ENCODE measurements at regions not wholly inside any gene's neighbourhood (a gene's known extent, or its start where the extent isn't known, plus 50 kb on each side); places are given as distances from the start of the nearest gene placed in this dataset.

- H3K4me3 ChIP-seq, result no peak overlapping the region
- H3K79me2 ChIP-seq, result no peaks in the 10 kb centered on the region
- WGBS (ENCODE audit: low lambda C conversion rate, missing lambda C conversion rate), result 90% methylated on average over 4 of the region's 4 CpGs
- H3K36me3 ChIP-seq (replicated peaks; ENCODE audit: insufficient read depth, low read depth), result no peaks in the 10 kb centered on the region
- no peak for DNase-seq (ENCODE audit: low spot score)
- peaks cover 14% of the 10 kb centered on the region for H3K4me1 ChIP-seq (ENCODE audit: insufficient read depth)
- no peak overlapping the region for H3K27ac ChIP-seq
- no peak overlapping the region for H2AFZ ChIP-seq
- no peak overlapping the region for H3K4me2 ChIP-seq
- no peaks in the 10 kb centered on the region for H3K27me3 ChIP-seq
- TF ChIP-seq EZH2phosphoT487 (IDR thresholded peaks at IDR 0.05; ENCODE audit: low read depth, severe bottlenecking, unreplicated experiment) (no peak), EZH2 (IDR thresholded peaks at IDR 0.05; ENCODE audit: borderline replicate concordance) (no peak), CTCF (IDR thresholded peaks at IDR 0.05; ENCODE audit: poor library complexity) (no peak)
- H4K20me1 ChIP-seq (ENCODE audit: insufficient read depth, poor library complexity, severe bottlenecking), result no peaks in the 10 kb centered on the region
- no peaks in the 10 kb centered on the region for H3K9me3 ChIP-seq (ENCODE audit: low read depth)
- H3K9me2 ChIP-seq (replicated peaks; ENCODE audit: insufficient read depth), result no peaks in the 10 kb centered on the region
Observed at GRCh38 chr2:55993685-55994084, 70.1 kb upstream of the EFEMP1 start.

- Histone ChIP-seq H3K9me2 (replicated peaks; ENCODE audit: insufficient read depth) (no peaks in the 10 kb centered on the region), H3K4me1 (ENCODE audit: insufficient read depth) (peaks cover 14% of the 10 kb centered on the region), H3K4me2 (no peak overlapping the region), H3K9me3 (ENCODE audit: low read depth) (no peaks in the 10 kb centered on the region), H3K27me3 (no peaks in the 10 kb centered on the region), H3K79me2 (no peaks in the 10 kb centered on the region), H3K27ac (no peak overlapping the region), H4K20me1 (ENCODE audit: insufficient read depth, poor library complexity, severe bottlenecking) (no peaks in the 10 kb centered on the region), H2AFZ (no peak overlapping the region), H3K4me3 (no peak overlapping the region), H3K36me3 (replicated peaks; ENCODE audit: insufficient read depth, low read depth) (no peaks in the 10 kb centered on the region)
- no peak for TF ChIP-seq EZH2phosphoT487 (IDR thresholded peaks at IDR 0.05; ENCODE audit: low read depth, severe bottlenecking, unreplicated experiment)
- no peak for DNase-seq (ENCODE audit: low spot score)
- 80% methylated on average over 1 of the region's 1 CpG for WGBS (ENCODE audit: low lambda C conversion rate, missing lambda C conversion rate)
Observed at GRCh38 chr2:55995211-55995610, 71.6 kb upstream of the EFEMP1 start.

- H3K9me2 ChIP-seq (replicated peaks; ENCODE audit: insufficient read depth), result no peaks in the 10 kb centered on the region
- TF ChIP-seq EZH2phosphoT487 (IDR thresholded peaks at IDR 0.05; ENCODE audit: low read depth, severe bottlenecking, unreplicated experiment) (no peak), CTCF (IDR thresholded peaks at IDR 0.05; ENCODE audit: poor library complexity) (no peak), EZH2 (IDR thresholded peaks at IDR 0.05; ENCODE audit: borderline replicate concordance) (no peak)
- no peaks in the 10 kb centered on the region for H4K20me1 ChIP-seq (ENCODE audit: insufficient read depth, poor library complexity, severe bottlenecking)
- H3K4me3 ChIP-seq, result no peak overlapping the region
- no peaks in the 10 kb centered on the region for H3K9me3 ChIP-seq (ENCODE audit: low read depth)
- no peaks in the 10 kb centered on the region for H3K27me3 ChIP-seq
- H2AFZ ChIP-seq, result no peak overlapping the region
- 95% methylated on average over 2 of the region's 2 CpGs for WGBS (ENCODE audit: low lambda C conversion rate, missing lambda C conversion rate)
- DNase-seq (ENCODE audit: low spot score), result no peak
- no peak overlapping the region for H3K4me2 ChIP-seq
- H3K4me1 ChIP-seq (ENCODE audit: insufficient read depth), result peaks cover 14% of the 10 kb centered on the region
- no peaks in the 10 kb centered on the region for H3K36me3 ChIP-seq (replicated peaks; ENCODE audit: insufficient read depth, low read depth)
- H3K79me2 ChIP-seq, result no peaks in the 10 kb centered on the region
- H3K27ac ChIP-seq, result no peak overlapping the region
Observed at GRCh38 chr2:55995902-55996301, 72.3 kb upstream of the EFEMP1 start.

- Histone ChIP-seq H3K9me2 (replicated peaks; ENCODE audit: insufficient read depth) (no peaks in the 10 kb centered on the region), H3K4me1 (ENCODE audit: insufficient read depth) (peaks cover 4% of the 10 kb centered on the region), H3K79me2 (no peaks in the 10 kb centered on the region), H3K36me3 (replicated peaks; ENCODE audit: insufficient read depth, low read depth) (no peaks in the 10 kb centered on the region), H2AFZ (no peak overlapping the region), H3K27me3 (no peaks in the 10 kb centered on the region), H3K4me3 (no peak overlapping the region), H3K27ac (no peak overlapping the region), H4K20me1 (ENCODE audit: insufficient read depth, poor library complexity, severe bottlenecking) (no peaks in the 10 kb centered on the region), H3K9me3 (ENCODE audit: low read depth) (no peaks in the 10 kb centered on the region), H3K4me2 (no peak overlapping the region)
- TF ChIP-seq EZH2 (IDR thresholded peaks at IDR 0.05; ENCODE audit: borderline replicate concordance) (no peak), CTCF (IDR thresholded peaks at IDR 0.05; ENCODE audit: poor library complexity) (no peak), EZH2phosphoT487 (IDR thresholded peaks at IDR 0.05; ENCODE audit: low read depth, severe bottlenecking, unreplicated experiment) (no peak)
- DNase-seq (ENCODE audit: low spot score), result no peak
Observed at GRCh38 chr2:55999231-55999630, 75.6 kb upstream of the EFEMP1 start.

Measured in hepatocyte (in vitro differentiated cells).